Spleen (tissue), 7 donors: ENCODE measurements at regions not wholly inside any gene's neighbourhood (a gene's known extent, or its start where the extent isn't known, plus 50 kb on each side); places are given as distances from the start of the nearest gene placed in this dataset.
"Not testable (repeated sequence)": the region's sequence is repeated elsewhere in the genome, so short reads cannot be mapped to it uniquely, and the experiment has no call there.

ENCODE experiments used
- CTCF ChIP-seq, 11 experiments: fragments of 200-600 bp in 7 of 11; fragments of 450-650 bp in 4 of 11; sonication (generic) in 4 of 11; IDR thresholded peaks in 8 of 11; conservative IDR thresholded peaks in 3 of 11; 1 replicate in 7 of 11; 2 replicates in 4 of 11; pipeline versions ENCODE4 v1.4.0 to v1.8.0; 2016 to 2021; ENCODE audit warnings: antibody characterized with exemption in 11 of 11, inconsistent platforms in 4 of 11, mild to moderate bottlenecking in 1 of 11
- POLR2AphosphoS5 ChIP-seq, 3 donors: sonication (generic); formaldehyde crosslinking; IDR thresholded peaks; one replicate each; pipeline ENCODE4 v1.5.1; 2017; ENCODE audit warnings: antibody characterized with exemption in 3 of 3
- donor health status: DM: no; HTN: no; CAD: no; lungs with moderate emphysema.
- donor health status: DM: no; HTN: no; CAD: no.
- donor health status: DM: no; HTN: no; CAD: no.

GRCh38 chr10:118813001-118813400, 58.2 kb upstream of the CACUL1 start:
- not testable (repeated sequence) for TF ChIP-seq POLR2AphosphoS5 (IDR thresholded peaks at IDR 0.05); CTCF (IDR thresholded peaks at IDR 0.05 in 8 of 11, conservative IDR thresholded peaks at IDR 0.05 in 3 of 11)
